GM12874 (cell line): ENCODE measurements at regions not wholly inside any gene's neighbourhood (a gene's known extent, or its start where the extent isn't known, plus 50 kb on each side); places are given as distances from the start of the nearest gene placed in this dataset.

Source experiments
- TF ChIP-seq, protein P1 (sequence below): IDR thresholded peaks from 2 replicates; pipeline ENCODE4 v1.5.1; 2011; ENCODE audit warnings: low read depth, mild to moderate bottlenecking, control low read depth, low read length, moderate library complexity; ENCODE audit not compliant: insufficient read depth

DNA sequence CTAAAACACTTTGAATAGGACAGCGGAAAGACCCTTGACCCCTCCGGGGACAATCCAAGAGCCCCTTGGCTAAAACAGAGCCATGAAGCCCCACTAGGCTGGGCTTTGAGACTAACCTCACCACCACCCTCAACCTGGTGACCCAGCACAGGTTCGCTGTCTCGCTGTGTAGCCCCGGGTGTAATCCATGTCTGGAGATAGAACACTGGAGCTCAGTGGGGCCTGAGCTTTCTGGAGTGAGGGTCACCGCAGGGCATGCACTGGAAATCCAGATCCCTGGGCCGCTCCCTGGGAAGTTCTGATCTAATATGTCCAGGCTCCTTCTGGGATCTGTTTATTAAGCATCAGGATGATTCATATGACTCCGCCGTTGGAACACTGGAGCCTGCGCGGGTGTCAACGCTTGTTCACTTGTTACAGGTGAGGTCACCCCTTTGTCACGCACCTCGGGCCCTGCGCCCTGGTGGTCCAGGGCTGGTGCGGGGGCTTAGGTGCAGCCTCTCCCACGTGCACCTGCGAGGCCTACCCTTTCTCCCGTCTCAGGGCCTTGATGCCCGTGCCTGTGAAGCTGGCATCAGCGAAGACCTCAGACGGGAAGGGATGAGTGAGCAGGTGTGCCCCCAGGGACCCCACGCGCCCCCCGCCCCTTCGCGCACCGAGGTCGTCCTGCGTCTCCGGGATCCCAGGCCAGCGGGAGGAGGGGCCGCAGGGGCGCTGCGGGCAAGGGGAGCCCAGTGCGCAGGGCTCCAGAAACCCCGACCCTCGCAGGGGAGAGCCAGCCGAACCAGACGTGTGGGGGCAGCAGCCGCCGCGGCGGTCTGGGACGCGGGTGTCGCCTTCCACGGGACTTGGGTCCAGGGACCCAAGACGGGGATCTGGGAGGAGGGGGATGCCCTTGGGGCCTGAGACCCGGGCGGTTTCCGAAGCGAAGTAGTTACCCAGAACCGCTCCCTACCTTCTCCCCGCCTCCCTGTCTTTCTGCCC, 224.1 kb upstream of the FOXF1 start:
- TF ChIP-seq, protein P1, sequence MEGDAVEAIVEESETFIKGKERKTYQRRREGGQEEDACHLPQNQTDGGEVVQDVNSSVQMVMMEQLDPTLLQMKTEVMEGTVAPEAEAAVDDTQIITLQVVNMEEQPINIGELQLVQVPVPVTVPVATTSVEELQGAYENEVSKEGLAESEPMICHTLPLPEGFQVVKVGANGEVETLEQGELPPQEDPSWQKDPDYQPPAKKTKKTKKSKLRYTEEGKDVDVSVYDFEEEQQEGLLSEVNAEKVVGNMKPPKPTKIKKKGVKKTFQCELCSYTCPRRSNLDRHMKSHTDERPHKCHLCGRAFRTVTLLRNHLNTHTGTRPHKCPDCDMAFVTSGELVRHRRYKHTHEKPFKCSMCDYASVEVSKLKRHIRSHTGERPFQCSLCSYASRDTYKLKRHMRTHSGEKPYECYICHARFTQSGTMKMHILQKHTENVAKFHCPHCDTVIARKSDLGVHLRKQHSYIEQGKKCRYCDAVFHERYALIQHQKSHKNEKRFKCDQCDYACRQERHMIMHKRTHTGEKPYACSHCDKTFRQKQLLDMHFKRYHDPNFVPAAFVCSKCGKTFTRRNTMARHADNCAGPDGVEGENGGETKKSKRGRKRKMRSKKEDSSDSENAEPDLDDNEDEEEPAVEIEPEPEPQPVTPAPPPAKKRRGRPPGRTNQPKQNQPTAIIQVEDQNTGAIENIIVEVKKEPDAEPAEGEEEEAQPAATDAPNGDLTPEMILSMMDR: no peak

DNA sequence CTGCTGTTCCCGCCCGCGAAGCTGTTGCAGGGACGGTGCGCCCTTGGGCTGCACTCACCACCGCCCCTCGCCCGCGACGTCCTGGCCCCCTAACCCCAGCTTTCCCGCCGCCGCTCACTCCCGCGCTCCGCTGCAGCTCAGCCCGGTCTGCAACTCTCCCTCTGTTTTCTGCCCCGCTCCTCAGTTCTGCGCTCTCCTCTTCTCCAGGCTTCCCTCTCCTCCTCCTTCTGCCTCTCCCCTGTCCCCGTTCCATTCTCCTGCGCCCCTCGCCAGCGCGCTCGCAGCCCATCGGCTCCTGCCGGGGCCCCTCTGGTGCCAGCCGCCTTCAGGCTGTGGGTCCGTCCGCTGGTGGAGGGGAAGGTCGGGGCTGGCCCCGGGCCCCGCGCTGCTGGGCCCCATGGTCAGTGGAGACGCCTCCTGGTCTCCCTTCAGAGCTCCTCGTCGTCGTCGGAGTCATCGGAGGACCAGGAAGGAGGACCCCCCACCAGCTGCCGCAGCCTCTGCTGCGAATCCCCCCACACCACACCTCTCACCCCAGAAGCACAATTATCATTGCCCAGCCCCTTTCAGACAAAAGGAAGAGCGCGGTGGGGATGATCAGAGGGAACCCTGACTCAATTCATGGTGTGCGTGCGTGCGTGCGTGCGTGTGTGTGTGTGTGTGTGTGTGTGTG, 223.2 kb upstream of the FOXF1 start:
- TF ChIP-seq, protein P1: no peak

DNA sequence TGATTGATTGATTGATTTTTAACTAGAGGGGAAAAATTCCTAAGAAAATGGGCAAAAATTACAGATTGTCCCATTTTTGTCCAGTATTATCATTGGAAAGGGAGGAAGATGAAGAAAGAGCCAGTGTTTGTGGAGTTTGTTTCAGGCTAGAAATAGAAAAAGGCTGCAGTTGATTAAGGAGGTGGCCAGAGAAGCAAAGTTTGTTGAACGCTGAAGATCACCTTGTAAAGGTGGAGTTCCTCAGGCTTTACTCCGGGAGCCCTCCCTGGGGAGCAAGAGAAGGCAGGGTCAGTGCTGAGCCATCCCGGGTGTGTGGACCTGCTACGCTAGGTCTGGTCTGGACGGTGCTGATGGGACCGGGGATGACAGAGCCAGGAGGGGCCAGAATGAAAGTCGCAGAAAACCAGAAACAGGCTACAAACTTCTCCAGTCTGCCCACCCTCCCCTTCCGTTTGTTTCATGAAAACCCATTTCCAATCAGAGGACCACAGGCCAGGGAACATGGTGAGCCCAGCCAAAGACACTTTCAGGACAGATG, 222.6 kb upstream of the FOXF1 start:
- TF ChIP-seq, protein P1: no peak

DNA sequence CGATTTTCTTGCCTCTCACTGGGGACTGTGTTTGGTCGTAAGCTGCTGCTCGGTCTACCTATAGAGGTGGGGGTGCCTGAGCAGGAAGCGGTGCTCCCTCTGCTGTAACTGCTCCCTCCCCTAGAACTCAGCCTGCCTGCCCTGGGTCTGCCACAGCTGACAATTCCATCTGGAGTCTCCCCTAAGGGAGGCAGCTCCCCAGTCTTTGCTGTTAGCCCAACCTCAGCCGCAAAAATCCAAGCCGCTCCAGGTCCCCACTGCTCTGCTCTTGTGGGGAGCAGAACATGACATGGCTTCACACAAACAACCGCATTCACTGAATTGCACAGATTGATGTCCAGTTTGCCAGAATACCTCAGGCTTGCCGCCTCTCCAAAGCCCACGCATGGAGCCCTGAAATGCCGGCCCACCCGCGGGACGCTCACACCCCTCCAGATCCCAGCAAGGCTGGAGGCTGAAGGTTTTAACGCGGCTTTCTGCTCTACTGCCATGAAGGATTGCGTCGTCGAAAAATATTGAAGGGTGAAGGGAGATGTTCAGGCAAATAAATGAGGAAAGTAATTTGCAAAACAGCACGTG, 221.5 kb upstream of the FOXF1 start:
- TF ChIP-seq, protein P1: no peak

DNA sequence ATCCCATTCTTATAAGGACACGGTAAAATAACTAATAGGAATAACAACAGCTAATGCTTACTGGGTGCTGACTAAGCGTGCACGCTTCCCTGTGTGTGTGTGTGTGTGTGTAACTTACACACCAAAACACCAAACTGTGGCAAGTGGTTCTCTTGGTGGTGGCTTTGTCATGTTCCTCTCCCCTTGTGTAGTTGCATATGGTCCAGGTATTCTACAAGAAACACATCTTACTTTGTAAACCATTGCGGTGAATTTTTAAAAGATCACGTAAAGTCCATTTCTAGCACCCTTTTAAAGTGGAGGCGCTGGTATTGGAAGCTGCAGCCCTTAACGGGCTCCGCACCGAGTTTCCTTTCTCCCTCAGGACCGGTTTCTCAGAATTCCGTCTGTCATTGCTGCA, 221.0 kb upstream of the FOXF1 start:
- TF ChIP-seq, protein P1: no peak

DNA sequence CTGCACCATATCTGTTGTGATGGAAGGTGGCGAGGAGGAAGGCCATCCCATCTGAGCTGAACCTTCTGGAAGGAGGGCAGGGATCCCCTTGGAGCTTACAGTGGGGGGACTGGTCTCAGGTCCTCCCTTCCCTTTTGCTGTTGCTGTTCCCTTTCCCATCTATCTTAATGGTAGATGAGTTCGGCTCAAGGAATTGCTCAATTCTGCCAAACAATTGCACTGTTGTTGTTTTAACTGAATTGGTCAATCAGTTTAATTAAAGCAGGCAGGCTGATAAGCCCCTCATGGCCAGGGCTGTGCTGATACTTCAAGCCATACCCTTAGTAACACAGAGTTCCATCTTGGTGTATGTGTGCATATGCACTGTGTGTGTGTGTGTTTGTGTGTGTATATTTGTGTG, 220.4 kb upstream of the FOXF1 start:
- TF ChIP-seq, protein P1: no peak

DNA sequence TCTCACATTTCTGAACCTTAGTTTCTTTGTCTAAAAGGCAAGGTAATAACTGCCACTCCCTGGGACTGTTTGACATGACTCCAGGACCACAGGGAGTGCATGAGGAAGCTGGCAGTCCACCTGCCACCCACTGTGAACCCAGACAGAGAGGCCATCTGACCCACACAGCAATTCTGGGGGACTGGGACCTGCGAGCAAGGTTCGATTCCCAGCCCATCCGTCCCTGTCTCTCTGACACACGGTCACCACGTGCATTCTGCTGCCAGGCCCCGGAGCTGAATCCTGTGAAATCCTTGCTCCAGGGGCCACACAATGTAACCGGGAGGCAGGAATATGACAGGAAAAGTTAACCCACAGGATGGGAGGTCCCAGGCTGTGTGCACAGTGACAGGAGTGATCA, 218.8 kb upstream of the FOXF1 start:
- TF ChIP-seq, protein P1: no peak
